ENCODE measurements at regions not wholly inside any gene's neighbourhood (a gene's known extent, or its start where the extent isn't known, plus 50 kb on each side); places are given as distances from the start of the nearest gene placed in this dataset.

DNA sequence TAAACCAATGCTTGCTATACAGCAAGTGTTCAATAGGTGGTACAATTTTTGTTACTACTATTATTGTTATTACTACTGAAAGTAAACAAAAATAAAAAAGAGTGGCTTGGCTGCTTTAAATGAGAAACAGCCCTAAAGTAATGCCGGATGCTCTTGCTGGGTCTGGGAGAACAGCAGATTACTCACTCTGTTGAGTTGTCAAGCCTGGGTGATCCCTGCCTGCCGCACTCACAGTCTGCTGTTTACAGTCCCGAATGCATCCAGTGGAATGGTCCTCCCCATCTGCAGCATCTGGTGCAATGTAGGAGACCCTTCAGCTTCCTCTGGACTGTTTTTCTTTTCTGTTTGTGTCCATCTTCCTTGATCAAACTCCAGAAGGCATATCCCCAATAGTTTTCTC lies 102.7 kb upstream of the IVNS1ABP start:
- H3T11ph ChIP-seq (ENCODE audit: low read length) = no peak overlapping the region
- Mint-ChIP-seq H3K36me3 (ENCODE audit: insufficient read depth in 1 of 3, low read depth in 3 of 3) (no peaks in the 10 kb centered on the region), H3K27ac (no peak overlapping the region), H3K27me3 (ENCODE audit: low read depth) (no peaks in the 10 kb centered on the region), H3K9me3 (no peaks in the 10 kb centered on the region), H3K4me1 (no peaks in the 10 kb centered on the region), H3K4me3 (no peak overlapping the region)
- TF ChIP-seq, protein P1, sequence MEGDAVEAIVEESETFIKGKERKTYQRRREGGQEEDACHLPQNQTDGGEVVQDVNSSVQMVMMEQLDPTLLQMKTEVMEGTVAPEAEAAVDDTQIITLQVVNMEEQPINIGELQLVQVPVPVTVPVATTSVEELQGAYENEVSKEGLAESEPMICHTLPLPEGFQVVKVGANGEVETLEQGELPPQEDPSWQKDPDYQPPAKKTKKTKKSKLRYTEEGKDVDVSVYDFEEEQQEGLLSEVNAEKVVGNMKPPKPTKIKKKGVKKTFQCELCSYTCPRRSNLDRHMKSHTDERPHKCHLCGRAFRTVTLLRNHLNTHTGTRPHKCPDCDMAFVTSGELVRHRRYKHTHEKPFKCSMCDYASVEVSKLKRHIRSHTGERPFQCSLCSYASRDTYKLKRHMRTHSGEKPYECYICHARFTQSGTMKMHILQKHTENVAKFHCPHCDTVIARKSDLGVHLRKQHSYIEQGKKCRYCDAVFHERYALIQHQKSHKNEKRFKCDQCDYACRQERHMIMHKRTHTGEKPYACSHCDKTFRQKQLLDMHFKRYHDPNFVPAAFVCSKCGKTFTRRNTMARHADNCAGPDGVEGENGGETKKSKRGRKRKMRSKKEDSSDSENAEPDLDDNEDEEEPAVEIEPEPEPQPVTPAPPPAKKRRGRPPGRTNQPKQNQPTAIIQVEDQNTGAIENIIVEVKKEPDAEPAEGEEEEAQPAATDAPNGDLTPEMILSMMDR (conservative IDR thresholded peaks at IDR 0.05) = no peak
- no peak overlapping the region for H2AK5ac ChIP-seq (ENCODE audit: insufficient read length, low read length)
- H2BK12ac ChIP-seq (ENCODE audit: insufficient read length, low read depth, low read length) = no peak overlapping the region
- H3K14ac ChIP-seq (ENCODE audit: insufficient read depth, low read length) = no peak overlapping the region
- H4K5ac ChIP-seq (ENCODE audit: insufficient read length, low read depth, low read length) = no peak overlapping the region
- H3K27me3 ChIP-seq (ENCODE audit: insufficient read depth, low read length) = no peaks in the 10 kb centered on the region
- no peaks in the 10 kb centered on the region for H4K20me1 ChIP-seq (ENCODE audit: control insufficient read depth, insufficient read depth, insufficient read length)
- no peaks in the 10 kb centered on the region for H3K79me1 ChIP-seq (ENCODE audit: insufficient read depth, low read depth, low read length, poor library complexity, severe bottlenecking)
- no peak overlapping the region for H2BK15ac ChIP-seq (ENCODE audit: low read depth, low read length)
- H3K4me1 ChIP-seq (ENCODE audit: insufficient read depth, low read length) = no peaks in the 10 kb centered on the region
- no peak overlapping the region for H2AFZ ChIP-seq (ENCODE audit: low read length)
- H3K23ac ChIP-seq (ENCODE audit: insufficient read length, low read depth, low read length) = no peak overlapping the region
- H3K27ac ChIP-seq (ENCODE audit: insufficient read length, low read depth, low read length) = no peak overlapping the region
- WGBS (ENCODE audit: extremely low coverage, insufficient read length, low lambda C conversion rate) = no CpG with 5 or more reads among the region's 3 CpGs
- H4K91ac ChIP-seq (ENCODE audit: insufficient read length, low read depth, low read length) = no peak overlapping the region
- H2BK20ac ChIP-seq (ENCODE audit: low read depth, low read length, poor library complexity, severe bottlenecking) = no peak overlapping the region
- H3K79me2 ChIP-seq (ENCODE audit: insufficient read depth, low read length) = no peaks in the 10 kb centered on the region
- no peak for DNase-seq
- H2BK5ac ChIP-seq (ENCODE audit: insufficient read length, low read length) = no peak overlapping the region
- no peak overlapping the region for H3K4ac ChIP-seq (ENCODE audit: low read depth, low read length)
- no peaks in the 10 kb centered on the region for H3K23me2 ChIP-seq (ENCODE audit: insufficient read length, low read depth, low read length, poor library complexity, severe bottlenecking)
- H3K56ac ChIP-seq (ENCODE audit: insufficient read length, low read depth, low read length) = no peak overlapping the region
- no peak overlapping the region for H3K4me2 ChIP-seq (ENCODE audit: insufficient read depth, insufficient read length, low read length)
- no peak overlapping the region for H4K8ac ChIP-seq (replicated peaks; ENCODE audit: insufficient read length, low read depth, low read length)
- no peak overlapping the region for H3K9ac ChIP-seq (ENCODE audit: extremely low read depth, insufficient read length, low read length)
- no peak overlapping the region for H3K18ac ChIP-seq (ENCODE audit: insufficient read length, low read depth, low read length)
- no peak overlapping the region for H2BK120ac ChIP-seq (ENCODE audit: low read depth, low read length, poor library complexity, severe bottlenecking)
- no peaks in the 10 kb centered on the region for H3K9me3 ChIP-seq (ENCODE audit: control insufficient read depth, low read depth, low read length)

All from H9 (cell line).